Stimulated activated CD8-positive, alpha-beta memory T cell treated with anti-CD3 and anti-CD28 coated beads, Interleukin-4, amount 100 ng/mL, for 48 hours (primary cell): ENCODE measurements at regions not wholly inside any gene's neighbourhood (a gene's known extent, or its start where the extent isn't known, plus 50 kb on each side); places are given as distances from the start of the nearest gene placed in this dataset.
"Not testable (repeated sequence)": the region's sequence is repeated elsewhere in the genome, so short reads cannot be mapped to it uniquely, and the experiment has no call there.

ENCODE experiments used
- DNase-seq: peaks from one replicate; pipeline ENCODE4 v3.0.0-alpha.2; 2020

DNA sequence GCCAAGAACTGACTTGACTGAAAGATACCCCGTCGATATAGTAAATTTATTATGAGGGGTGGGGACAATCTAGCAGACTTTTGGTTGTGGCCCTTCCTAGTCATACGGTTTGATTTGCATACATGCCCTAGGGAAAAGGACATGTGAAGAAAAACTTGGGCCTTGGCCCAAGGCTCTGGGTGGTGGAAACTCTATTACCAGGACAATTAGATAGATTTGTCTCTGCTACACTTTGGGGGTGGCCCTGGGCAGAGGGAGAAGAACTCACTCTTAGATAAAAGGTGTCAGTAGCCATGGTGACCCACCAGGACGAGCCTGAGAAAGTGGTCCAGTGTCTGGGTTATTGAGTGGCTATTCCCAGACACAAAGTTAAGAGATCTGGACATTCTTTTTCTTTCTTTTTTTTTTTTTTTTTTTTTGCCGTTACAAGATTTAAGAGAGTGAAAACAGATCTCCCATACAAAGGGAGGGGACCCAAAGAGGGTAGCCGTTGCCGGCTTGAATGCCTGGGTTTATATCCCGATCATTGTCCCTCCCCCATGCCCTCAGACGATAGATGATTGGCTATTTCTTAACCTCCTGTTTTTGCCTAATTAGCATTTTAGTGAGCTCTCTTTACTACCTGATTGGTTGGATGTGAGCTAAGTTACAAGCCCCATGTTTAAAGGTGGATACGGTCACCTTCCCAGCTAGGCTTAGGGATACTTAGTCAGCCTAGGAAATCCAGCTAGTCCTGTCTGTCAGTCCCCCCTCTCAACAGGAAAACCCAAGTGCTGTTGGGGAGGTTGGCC, 96.4 kb upstream of the SMAD3 start:
- no peak for DNase-seq

DNA sequence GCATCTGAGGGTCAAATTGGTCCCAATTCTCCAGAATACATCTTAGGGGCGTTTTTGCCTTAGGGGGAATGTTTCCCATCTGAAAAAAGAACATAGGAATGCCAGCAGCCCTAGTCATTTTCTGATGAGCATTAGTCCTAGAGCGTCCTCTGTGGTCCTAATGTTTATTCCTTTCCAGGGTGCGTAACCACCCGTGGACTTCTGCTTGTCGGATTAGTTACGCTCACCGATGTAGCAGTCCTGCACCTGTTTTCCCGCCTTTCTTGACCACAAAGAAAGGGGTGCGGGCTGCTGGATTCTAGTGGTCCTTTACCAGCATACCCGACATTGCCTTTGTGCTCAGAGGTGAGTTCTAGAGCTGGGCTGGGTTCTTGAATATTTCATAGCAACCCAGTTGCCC, 91.3 kb upstream of the SMAD3 start:
- DNase-seq = not testable (repeated sequence)

DNA sequence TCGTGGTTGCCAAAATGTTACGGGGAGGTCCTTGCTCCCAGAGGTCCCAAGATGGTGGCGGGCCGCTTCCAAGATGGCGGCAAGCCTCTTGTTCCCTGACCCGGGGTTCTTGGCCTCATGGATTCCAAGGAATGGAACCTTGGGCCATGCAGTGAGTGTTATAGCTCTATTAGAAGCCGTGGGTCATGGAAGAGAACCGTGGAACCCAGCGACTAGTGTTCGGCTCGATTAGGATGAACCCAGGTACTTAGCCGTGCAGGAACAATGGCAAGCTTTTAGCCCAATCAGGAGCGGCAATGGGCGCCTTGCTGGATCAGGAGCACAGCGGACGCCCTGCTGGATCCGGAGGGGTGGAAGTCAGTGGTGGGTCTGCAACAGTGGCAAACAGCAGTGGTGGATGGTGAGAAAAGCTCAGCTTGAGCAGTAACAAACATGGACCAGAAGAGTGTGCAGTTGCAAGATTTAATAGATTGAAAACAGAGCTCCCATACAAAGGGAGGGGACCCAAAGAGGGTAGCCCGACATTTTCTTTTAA, 89.2 kb upstream of the SMAD3 start:
- not testable (repeated sequence) for DNase-seq

- DNase-seq = not testable (repeated sequence)
These were observed 85.1 kb upstream of the SMAD3 start for GRCh38 chr15:66980326-66980725.

- no peak for DNase-seq
These were observed 83.6 kb upstream of the SMAD3 start for GRCh38 chr15:66981771-66982170.

GRCh38 chr15:66982250-66982649, 83.2 kb upstream of the SMAD3 start:
- DNase-seq = no peak

GRCh38 chr15:66982816-66983215, 82.6 kb upstream of the SMAD3 start:
- no peak for DNase-seq

- no peak for DNase-seq
These were observed 79.7 kb upstream of the SMAD3 start for GRCh38 chr15:66985653-66986052.

DNA sequence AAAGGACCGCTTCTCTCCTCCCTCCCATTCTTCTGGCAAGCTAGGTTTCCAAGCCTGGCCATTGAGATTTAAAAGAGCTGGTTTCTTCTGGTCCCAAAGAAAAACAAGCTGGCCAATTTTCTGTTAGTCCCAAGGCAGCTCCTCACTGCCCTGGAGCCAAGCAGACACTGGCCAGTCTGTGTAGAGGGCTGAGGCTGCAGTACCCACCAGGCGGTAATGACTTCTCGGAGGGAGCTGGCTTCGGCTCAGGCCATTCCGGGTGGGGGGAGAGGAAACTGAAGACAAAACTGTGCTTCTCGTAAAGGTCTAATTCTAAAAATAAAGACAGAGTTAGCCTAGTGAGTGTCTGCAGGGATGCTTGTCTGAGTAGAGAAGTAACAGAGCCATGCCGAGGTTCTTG, 78.5 kb upstream of the SMAD3 start:
- DNase-seq = no peak

DNA sequence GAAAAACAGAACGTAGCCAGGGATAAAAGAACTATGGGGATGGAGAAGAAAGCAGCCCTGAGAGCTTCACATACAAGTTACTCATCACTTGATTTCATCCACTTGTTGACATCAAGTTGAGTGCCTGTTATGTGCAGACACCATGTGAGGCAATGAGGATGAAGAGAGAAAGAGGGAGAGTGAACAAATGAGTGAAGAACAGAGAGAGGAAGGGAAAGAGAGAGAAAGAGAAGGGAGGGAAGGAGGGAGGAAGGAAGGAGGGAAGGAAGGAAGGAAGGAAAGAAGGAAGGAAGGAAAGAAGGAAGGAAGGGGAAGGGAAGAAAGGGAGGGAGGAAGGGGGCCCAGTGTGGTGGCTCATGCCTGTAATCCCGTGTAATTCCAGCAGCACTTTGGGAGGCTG, 72.3 kb upstream of the SMAD3 start:
- no peak for DNase-seq

DNA sequence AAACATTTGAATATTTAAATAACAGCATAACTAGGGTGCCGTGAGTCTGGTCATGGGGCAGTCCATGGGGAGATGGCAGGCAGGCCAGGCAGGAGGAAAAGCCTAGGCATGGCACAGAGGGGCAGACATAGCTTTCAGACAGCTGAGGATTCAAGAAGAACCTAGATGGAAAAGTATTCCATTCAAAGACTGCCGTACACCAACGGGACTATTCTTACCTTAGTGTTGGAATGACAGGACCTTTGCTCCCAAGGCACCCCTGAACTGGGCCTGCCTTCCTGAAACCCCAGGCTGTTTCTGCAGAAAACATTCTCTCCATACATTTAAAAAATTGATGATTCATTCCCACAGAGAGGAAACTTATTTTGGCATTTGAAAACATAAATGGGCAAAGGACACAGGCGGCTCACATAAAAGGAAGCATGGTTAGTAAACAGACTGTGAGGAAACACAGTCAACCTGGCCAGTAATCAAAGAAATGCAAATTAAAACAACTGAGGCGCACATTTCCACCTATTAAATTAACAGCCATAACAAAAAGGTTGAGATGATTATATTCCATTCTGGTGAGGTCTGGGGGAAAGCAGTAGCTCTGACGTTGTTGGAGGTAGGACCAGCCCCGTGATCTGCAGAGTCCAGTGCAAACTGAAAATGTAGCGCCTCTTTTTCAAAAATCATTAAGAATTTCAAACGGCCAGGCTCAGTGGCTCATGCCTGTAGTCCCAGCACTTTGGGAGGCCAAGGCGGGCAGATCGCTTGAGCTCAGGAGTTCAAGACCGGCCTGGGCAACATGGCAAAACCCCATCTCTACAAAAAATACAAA, 71.3 kb upstream of the SMAD3 start:
- DNase-seq = no peak

DNA sequence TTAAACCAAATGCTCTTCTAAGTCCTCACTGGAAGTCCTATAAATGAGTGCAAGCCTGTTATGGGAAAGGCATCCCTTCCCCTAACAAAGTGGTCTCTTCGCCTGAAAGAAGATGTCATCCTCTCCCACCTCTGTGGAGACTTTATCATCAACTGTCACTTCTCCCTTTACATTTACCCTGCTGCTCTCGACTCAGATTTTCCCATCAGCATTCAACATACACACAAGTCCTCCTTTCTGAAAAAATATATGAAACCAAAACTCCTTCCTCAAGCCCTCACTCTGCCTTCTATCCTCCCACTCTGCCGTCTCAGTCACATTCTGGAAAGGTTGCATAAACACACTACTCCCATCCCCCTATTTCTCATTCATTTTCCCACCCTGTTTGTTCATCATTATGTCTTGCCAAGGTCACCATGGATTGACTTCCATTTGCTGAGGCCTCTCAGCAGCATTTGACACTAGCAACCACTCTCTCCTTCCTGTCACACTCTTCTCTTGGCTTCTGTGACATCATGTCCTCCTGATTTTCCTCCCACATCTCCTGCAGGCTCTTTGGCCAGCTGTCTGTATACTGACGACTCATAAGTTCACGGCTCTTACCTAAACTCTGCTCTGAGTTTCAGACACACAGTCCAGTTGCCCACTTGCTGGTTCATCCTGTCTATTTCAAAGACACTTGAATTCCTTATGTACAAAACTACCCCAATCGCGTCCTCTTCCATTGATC, 70.3 kb upstream of the SMAD3 start:
- DNase-seq = no peak

DNA sequence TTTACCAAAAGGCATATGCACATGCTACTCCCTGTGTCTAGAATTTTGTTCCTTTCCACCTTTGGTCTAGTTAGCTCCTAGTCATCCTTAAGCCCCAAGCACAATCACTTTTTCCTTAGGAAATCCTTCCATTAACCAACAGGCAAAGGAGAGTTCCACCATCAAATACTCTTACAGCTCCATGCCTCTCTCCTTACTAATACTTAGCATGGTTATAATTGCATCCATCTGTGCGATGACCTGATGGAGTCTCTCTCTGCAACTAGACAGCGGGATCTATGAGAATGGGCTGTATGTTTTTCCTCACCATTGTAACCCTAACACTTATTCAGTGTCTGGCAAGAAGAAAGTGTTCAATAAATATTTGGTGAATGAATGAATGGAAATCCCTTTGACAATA, 69.3 kb upstream of the SMAD3 start:
- DNase-seq = no peak

- DNase-seq = no peak
These were observed 68.2 kb upstream of the SMAD3 start for GRCh38 chr15:66997212-66997611.

- DNase-seq = not testable (repeated sequence)
These were observed 67.2 kb upstream of the SMAD3 start for GRCh38 chr15:66998234-66998633.

DNA sequence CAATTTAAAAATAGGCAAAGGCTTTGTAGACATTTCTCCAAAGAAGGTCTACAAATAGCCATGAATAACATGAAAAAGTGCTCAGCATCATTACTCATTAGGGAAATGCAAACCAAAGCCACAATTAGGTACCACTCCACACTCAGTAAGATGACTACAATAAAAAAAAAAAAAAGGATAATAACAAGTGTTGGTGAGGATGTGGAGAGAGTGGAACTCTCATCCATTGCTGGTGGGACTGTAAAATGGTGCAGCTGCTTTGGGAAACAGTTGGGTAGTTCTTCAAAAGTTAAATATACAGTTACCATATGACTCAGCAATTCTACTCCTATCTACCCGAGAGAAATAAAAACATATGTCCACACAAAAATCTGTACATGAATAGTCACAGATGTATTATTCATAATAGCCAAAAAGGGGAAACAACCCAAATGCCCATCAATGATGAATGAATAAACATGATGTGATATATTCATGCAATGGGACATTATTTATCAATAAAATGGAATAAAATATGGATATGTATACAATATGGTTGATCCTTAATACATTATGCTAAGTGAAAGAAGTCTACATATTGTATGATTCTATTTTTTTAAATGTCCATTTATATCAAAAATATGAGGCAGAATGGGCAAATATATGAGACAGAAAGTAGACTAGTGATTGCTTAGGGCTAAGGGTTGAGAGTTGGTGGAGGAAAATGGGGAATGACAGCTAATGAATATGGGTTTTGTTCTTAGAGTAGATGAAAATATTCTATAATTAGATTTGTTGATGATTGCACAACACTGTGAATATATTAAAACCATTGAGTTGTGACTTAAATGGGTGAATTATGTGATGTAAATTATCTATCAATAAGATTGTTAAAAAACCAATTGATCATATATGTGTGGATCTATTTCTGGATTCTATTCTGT, 66.1 kb upstream of the SMAD3 start:
- no peak for DNase-seq

DNA sequence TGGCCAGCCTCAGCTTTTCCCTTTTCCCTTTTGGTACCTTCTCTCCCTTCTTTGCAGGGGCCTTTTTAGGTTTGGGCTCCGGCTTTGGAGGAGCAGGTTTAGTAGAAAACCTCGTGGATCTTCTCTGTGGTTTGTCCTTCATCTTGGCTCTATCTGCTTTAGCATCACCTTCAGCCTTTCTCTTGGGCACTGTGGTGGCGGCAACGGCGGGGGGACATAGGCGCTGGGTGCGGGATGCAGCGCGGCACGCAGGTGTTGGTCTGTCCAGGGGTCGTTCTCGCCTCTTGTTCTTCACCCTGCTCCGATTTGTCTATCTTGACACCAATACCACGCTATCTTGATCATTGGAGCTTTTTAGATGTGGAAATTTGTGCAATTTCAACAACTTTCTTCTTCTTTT, 64.5 kb upstream of the SMAD3 start:
- no peak for DNase-seq

- no peak for DNase-seq
These were observed 63.0 kb upstream of the SMAD3 start for GRCh38 chr15:67002368-67002767.

DNA sequence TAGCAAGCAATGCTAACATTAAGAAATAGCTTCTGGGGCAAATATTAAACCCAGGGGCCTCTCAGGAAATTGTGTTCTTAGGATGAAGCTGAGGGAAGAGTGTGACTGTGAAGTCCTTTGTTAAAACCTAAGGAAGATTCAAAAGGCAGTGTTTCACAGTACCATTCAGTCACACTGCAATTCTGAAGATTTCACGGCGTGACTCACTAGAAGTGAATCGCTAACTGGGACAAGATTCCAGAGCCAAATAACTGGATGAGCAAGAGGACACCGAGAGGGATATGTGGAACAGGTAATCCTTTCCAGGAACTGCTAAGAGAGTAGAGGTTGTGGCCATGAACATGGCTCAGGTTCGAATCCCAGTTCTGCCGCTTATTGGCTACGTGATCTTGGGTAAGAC, 61.8 kb upstream of the SMAD3 start:
- no peak for DNase-seq

GRCh38 chr15:67004142-67004541, 61.3 kb upstream of the SMAD3 start:
- no peak for DNase-seq

GRCh38 chr15:67005294-67005996, 60.0 kb upstream of the SMAD3 start:
- no peak for DNase-seq
